HG03097 (cell line): ENCODE measurements at regions not wholly inside any gene's neighbourhood (a gene's known extent, or its start where the extent isn't known, plus 50 kb on each side); places are given as distances from the start of the nearest gene placed in this dataset.

Source experiments
- ATAC-seq: cut with Tn5 transposase; IDR thresholded peaks from one replicate; pipeline ENCODE4 v1.9.1; 2021; ENCODE audit not compliant: unreplicated experiment, low FRiP score

DNA sequence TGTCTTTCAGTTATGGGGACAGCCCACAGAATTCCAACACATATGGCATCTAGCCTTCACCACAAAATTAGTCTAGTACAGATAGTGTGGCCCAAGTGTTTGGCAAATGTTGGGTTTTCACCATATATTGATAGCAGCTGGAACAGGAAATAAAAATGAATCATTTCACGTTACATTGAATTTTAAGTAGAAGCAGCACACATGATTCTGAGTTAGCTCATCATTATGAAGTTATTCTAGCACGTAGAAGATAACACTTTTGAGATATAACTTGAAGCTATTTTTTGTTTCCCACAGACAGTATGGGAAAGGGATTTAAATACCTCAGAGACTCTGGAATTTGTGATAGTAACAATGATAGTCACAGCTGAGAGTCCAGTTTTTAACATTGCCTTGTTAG is 118.7 kb downstream of the FAT4 start:
- ATAC-seq: no peak

DNA sequence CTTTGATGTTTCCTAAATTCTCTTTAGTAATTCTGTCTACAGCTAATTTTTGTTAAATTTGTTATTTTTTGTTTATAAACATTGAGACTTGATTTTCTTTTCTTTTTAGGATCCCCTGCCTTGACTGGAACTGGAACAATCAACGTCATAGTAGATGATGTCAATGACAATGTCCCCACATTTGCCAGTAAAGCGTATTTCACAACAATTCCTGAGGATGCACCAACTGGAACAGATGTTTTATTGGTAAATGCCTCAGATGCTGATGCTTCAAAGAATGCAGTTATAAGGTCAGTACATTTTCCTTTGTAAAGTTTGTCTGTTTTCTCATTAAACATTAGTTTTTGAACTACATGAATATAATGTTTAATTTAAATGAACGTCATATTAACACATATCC is 119.4 kb downstream of the FAT4 start:
- no peak for ATAC-seq

DNA sequence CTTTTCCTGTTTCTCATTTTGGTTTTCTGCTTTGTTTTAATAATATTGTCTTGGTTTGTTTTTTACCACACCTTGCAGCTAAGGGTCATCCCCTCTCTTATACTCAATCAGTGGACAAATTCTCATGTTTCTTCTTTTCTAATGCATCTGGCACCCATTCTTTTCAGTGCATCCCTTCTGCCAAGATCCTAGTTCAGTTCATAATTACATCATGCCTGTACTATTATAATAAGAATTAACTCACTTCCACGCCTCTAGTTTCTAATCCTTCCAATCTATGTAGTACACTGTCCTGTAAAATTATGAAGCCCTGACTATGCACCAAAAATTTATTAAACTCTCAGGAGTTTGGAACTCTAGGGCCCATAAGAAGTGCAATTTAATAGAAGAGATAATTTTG is 126.1 kb downstream of the FAT4 start:
- no peak for ATAC-seq

DNA sequence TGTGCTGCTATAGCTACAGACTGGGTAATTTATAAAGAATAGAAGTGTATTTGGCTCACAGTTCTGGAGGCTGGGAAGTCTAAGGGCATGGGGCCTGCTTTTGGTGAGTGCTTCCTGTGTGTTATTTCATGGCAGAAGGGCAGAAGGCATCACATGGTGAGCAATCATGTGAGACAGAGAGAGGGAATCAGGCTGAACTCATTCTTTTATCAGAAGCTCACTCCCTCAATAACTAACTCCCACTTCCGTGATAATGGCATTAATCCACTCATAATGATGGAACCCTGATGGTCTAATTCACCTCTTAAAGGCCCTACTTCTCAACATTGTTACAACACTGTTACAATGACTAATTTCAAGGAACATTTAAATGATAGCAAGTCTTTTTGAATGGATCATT is 129.4 kb downstream of the FAT4 start:
- no peak for ATAC-seq

DNA sequence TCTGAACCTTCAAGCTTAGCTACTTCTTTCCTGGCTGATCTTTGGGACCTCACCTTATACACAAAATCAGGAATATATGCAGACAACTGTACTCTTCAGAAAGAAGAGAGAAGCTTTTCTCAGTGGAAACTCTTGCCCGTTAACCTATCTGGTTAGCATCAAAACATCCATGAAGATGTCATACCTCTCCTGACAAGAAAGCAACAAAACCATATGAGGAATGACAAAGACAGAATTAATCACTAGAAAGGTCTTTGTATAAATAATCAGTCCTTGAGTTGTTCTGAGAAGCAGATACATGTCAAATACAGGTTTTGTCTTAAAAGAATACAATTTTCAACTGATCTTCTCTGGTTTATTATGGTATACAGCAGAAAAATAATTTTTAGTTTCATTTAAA is 130.8 kb downstream of the FAT4 start:
- no peak for ATAC-seq

DNA sequence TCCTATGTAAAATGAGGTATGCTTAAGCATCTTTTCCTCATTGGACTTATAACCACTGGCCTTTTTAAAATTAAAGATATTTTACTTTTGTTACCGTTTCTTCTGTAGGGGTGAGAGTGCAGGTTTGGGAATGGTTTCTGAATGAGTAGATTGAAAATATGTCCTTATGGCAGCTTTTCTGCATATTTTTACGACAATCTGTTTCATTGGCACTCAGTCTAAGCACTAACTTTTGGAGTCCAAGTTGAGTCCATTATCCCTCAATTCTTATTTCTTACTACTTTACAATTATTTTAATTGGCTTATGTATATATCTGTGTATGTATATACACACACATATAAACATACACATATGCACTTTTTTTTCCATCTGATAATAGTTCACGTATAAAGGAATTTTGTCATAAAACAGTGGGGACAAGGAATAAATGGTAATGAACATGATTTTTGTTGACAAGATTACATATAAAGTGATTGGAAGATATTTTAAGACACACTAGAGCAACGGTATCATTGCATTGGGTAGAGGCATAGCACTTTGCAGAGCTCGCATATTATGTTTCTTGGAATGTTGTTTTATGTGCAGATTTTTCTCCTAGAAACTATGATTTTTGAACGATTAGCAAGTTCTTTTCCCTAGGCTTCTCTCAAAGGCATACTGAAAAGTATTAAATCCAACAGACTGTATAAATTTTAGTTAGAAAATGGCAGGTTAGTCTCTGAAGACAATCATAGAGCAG is 133.0 kb downstream of the FAT4 start:
- no peak for ATAC-seq

DNA sequence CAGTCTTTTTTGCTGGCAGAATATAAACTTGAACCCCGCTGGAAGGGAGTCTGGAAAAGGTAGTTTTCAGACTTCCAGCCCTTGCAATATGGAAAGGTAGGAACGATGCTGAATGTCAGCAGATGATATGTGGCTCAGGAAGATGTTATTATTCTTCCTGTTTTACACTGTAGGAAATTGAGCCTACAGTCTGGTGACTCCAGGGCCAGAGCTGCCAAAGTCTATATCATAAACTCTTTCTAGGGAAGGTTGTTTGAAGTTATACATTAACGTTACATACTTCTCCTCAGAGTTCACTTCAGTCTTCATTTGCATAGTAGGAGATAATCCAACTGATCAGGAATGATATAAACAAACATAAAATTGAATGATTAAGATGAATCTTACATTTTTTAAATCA is 141.3 kb downstream of the FAT4 start:
- ATAC-seq: no peak

DNA sequence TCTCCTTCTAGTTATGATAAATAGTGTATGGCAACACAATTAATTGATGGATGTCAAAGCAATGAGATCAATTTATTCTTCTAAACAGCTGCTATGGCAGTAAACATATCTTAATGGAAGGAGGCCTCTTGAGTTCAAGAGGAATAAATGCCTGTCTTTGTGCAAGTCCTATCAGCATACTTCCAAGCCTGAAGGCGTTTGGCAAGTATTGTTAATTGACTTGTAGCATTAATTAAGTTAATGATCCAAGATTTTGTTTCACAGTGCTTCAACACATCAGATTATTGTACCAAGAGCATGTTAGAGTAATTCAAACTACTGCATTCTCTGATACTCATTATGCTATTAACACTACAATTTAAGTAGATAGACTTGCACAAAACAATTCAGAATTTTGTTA is 144.8 kb downstream of the FAT4 start:
- no peak for ATAC-seq

DNA sequence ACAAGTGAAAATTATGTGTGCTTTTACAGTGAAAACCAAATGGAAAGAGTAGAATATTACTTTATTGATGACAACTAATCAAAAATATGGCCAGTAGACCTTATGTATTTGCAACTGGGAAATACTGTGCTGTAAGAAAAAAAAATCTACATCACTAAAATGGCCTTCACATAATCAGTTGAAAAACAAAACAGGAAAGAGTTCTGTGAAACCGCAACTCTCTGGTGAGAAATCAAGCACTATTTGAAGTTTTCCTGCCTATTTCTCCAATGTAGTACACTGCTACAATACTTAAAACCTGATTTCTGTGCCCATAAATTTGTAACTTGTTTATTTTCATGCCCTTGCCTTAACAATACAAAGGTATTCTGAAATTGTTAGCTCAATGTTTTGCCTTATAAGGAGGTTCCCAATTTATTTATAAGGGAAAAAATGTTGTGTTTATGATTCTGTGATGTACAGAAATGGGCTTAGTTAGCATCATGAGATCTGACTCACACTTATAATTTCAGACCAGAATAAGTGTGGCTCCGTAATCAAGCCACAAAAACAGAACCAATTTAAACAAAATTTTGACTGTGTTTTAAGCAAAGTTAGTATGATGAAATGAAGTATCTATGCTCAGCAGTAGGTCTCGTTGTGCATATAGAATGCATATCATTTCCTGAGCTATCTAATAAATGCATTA is 147.1 kb downstream of the FAT4 start:
- ATAC-seq: no peak

DNA sequence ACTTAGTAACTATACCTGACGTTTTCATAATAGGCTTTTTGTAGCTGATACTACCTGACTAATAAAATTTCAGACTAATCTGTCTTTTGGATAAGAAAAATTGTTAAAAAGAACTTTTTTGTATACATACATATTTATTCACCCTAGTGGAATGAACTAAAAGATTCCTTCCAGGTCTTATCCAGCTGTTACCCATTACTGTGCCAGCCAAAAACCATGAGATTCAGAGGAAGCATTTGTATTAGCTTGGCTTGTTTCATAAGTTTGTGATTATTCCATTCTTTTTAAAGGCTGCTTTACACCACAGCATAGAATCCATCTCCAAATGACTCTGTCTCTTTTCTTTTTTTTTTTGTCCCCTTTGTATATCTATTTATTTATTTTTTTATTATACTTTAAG is 149.4 kb downstream of the FAT4 start:
- no peak for ATAC-seq

DNA sequence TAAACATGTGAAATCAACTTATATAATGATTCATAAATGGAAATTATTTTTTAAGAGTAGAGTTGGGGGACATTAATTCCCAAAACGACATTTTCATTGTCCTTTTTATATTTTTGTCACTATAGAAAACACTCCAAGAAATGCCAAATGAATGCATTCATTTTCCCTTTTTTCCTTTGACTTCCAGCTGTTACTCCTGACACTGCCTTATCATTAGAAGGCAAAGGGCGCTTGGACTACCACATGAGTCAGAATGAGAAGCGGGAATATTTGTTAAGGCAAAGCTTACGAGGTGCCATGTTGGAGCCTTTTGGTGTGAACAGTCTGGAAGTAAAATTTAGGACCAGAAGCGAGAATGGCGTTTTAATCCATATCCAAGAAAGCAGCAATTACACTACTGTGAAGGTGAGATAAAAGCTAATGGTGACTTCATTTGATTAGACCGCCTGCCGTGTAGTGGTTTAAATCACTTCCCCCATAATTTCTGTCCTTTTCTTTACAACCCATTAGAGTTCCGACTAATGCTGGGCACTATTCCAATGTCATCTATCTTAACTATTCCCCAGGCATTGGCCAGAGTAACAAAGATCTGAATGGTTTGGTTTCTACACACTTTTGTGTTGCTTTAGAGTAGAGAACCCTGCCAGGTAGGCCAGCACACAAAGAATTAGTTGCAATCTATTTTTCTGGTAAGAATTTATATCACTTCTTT is 166.7 kb downstream of the FAT4 start:
- no peak for ATAC-seq

DNA sequence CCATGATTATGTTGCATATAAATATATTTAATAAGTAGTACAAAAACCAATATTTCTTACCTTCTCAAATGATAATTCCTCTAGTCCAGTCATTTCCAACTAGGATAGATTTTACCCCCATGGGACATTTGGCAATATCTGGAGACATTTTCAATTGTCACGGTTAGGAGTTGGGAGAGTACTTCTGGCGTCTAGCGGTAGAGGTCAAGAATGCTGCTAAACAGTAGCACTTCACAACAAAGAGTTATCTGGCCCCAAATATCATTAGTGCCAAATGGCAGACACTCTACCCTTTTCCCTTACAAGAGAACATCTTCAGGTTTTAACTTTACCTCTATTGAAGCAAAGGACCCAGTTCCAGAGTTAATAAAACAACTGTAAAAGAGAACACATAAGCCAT is 168.1 kb downstream of the FAT4 start:
- ATAC-seq: no peak

DNA sequence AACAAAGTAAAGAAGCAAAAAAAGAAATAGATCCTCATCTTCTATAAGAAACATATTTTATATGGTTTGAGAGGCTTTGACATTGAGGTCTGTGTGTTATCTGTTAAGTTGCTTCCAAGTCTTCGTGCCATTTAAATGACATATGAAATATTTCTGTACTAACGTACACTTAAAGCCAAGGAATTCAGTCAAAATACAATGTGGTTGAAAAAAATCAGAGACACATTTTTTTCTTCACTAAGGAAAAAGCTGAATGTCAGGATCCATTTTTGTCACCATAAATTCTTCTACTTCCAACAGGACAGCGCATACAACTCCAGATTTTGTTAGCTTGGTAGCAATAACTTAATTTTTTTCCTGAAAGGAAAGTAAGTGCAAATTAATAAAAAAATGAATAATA is 168.5 kb downstream of the FAT4 start:
- no peak for ATAC-seq

DNA sequence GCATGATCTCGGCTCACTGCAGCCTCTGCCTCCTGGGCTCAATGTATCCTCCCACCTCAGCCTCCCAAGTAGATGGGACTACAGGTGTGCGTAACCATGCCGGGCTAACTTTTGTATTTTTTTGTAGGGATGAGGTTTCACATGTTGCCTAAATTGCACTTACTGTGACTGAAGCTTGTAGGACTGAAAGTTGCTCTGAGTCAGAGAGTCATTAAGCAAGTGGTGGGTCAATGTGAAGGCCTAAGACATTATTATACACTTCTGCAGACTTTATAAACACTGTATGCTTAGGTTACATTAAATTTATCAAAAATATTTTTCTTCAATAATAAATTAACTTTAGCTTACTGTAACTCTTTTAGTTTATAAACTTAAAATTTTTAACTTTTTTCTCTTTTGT is 170.2 kb downstream of the FAT4 start:
- no peak for ATAC-seq

DNA sequence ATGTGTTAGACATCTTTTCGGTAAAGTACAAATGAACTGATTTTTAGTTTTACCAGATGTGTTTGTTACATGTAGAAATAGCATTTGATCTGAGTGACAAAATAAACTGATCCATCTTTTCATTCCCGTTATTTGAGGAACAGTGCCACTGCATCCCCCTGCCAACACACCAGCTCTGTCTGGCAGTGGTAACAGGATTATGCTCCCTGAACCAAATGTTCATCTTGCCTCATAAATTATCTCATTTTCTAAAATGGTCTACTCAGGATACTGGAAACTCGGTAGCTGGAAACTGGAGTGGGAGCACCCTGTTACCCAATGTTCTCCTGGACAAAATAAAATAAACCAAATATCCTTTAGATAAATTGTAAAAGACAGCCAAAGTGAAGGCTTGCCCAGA is 171.6 kb downstream of the FAT4 start:
- no peak for ATAC-seq

DNA sequence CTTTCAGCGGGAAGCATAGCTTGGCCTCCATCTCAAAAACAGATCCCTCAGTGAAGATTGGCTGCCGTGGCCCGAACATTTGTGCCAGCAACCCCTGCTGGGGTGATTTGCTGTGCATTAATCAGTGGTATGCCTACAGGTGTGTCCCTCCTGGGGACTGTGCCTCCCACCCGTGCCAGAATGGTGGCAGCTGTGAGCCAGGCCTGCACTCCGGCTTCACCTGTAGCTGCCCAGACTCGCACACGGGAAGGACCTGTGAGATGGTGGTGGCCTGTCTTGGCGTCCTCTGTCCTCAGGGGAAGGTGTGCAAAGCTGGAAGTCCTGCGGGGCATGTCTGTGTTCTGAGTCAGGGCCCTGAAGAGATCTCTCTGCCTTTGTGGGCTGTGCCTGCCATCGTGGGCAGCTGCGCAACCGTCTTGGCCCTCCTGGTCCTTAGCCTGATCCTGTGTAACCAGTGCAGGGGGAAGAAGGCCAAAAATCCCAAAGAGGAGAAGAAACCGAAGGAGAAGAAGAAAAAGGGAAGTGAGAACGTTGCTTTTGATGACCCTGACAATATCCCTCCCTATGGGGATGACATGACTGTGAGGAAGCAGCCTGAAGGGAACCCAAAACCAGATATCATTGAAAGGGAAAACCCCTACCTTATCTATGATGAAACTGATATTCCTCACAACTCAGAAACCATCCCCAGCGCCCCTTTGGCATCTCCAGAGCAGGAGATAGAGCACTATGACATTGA is 175.4 kb downstream of the FAT4 start:
- no peak for ATAC-seq

DNA sequence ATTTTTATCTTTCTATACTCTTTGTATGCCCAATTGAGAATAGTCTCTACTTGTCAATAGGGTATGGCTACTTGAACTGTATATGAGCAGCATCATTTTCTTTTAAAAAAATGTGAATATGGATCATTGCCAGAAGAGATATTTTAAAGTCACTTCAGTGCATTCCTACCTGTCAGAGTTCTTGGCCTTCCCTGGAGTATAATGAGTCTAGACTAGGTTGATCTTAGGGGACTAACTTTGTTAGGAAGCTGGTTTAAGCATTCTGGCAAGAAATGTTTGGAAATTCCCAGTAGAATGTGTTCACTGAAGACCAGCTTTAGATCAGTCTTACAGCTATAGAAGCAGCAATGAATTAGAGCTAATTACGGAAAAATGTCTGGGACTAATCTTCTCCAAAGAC is 178.2 kb downstream of the FAT4 start:
- no peak for ATAC-seq

DNA sequence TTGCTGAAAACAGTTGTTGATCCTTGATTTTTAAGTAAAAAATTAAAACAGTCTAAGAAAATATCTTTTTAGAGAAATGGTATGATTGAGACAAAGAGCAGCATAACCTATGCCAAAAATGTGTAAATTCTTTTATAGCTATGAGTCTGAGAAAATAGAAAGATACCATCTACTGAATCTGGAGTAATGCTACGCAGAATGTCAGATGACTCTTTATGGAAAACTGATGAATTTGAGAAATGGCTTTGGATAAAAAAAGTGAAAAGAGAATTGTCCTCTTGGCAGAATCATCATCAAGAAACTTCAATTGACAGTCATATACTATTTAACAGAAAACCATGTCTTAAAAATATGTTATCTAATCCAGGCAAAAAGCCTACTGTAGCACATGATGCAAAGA is 183.1 kb downstream of the FAT4 start:
- no peak for ATAC-seq

DNA sequence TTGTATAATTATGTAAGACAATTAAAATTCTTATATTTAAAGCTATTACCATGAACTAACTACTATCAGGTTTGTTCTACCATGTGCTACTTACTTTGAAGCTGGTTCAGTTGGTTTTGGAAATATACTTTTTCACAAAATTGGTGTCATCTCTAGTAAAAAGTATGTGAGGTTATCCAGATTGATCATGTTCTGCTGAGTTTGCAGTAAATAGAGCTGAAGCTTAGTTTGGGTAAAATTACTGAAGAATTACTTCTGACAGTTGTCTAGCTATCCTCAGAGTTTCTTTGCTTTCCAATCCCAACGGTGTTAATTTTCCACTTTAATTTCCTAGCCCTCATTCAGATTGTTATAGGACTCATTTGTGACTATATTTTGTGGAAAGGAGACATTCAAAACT is 184.2 kb downstream of the FAT4 start:
- no peak for ATAC-seq

DNA sequence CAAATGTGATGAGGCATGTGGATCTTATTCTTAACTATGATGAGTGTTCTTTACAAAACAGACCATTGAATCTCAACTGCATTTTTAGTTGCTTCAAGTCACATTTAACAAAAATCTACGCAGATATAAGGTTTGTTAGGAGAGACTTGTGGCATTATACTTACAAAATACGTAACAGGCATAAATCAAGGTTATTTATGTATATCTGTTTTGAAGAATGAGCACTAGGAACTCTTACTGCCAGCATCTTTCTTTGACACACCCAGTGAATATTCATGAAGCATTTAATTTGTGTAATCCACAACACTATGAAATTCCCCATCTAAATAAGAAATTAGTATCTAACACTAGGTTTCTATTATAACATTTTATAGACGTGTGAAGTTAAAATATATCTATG is 186.3 kb downstream of the FAT4 start:
- no peak for ATAC-seq

DNA sequence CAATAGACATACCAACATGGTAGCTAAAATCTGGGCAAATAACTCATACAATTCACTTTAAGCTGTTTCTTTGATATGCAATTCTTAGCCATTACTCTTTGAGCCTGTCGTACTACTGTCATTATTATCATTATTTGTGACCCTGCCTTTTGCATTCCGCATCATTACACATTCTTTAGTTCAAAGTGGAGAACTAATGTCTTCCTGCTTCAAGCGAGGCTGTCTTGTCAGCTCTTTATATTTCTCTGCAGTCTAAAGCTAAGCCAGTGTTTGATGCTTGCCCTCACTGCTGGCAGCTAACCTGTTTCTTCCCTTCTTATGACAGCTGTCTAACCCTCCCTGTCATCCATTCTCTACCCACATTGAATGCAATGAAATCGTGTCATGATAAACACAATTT is 186.8 kb downstream of the FAT4 start:
- ATAC-seq: no peak
